WERI-Rb-1 (cell line): ENCODE measurements at regions not wholly inside any gene's neighbourhood (a gene's known extent, or its start where the extent isn't known, plus 50 kb on each side); places are given as distances from the start of the nearest gene placed in this dataset.

Experiments
- DNase-seq: peaks from one replicate; pipeline ENCODE4 v3.0.0-alpha.2; 2020
- H3K27ac ChIP-seq: fragments of 250-450 bp; sonication (Bioruptor Pico); 2 replicates; pipeline ENCODE4 v1.5.1; 2020; ENCODE audit warnings: mild to moderate bottlenecking, moderate library complexity
- H3K27me3 ChIP-seq: fragments of 250-450 bp; sonication (Bioruptor Pico); 2 replicates; pipeline ENCODE4 v1.5.1; 2021; ENCODE audit warnings: mild to moderate bottlenecking, low read depth, moderate library complexity; ENCODE audit not compliant: insufficient read depth, severe bottlenecking
- H3K36me3 ChIP-seq: fragments of 250-450 bp; sonication (Bioruptor Pico); 2 replicates; pipeline ENCODE4 v1.5.1; 2020; ENCODE audit warnings: mild to moderate bottlenecking, moderate library complexity
- H3K4me3 ChIP-seq: 2 replicates; pipeline ENCODE4 v1.5.1; 2011; ENCODE audit warnings: low read depth, mild to moderate bottlenecking, control low read depth, low read length
- H3K9me3 ChIP-seq: fragments of 250-450 bp; sonication (Bioruptor Pico); 2 replicates; pipeline ENCODE4 v1.5.1; 2021; ENCODE audit warnings: mild to moderate bottlenecking, moderate library complexity; ENCODE audit not compliant: severe bottlenecking
- CTCF ChIP-seq: IDR thresholded peaks from 2 replicates; pipeline ENCODE4 v1.5.1; 2011; ENCODE audit warnings: low read depth, mild to moderate bottlenecking, control low read depth, inconsistent platforms, low read length

DNA sequence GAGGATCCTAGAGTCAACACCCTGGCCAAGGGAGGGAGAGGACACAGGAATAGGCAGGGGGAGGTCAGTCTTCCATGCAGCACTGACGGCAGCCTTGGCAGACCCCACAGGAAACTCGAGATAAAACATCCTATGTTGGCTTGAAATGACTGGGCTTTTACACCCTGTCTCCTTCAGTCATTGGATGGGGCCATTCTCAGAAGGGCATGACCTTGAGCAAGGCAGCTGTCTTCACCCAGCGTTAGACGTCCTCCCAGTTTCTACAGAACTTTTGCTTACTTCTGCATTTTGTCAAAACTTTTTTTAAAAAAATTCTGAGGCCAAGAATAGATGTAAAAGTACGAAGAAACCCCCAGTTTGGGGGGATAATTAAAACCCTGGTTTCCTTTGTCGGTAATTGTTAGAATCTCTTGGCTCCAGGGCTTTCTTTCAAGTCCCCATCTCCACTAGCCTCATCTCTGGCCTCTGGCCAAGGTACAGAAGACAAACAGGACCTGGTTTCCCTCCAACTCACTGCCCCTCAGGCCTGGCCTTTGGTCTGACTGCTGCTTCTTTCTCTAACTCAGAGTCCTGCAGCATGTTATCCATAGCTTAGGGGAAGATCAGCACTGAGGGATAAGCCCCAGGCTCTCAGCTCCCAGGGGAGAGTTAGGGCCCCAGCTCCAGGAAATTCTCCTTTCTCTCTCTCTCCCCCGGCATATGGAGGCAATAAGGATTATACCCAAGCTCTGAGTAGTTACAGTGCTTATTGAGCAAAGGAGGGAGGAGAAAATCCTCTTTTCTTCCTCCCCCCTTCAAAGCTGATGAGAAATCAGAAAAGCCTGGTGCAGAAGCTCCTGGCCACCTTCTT is 51.6 kb upstream of the KCND3 start:
- no peak overlapping the region for H3K4me3 ChIP-seq
- TF ChIP-seq CTCF: no peak
- peaks cover 10% of the 10 kb centered on the region for H3K27me3 ChIP-seq
- H3K9me3 ChIP-seq: no peaks in the 10 kb centered on the region
- no peak overlapping the region; the same call in 1 of the 2 replicates for H3K27ac ChIP-seq
- no peaks in the 10 kb centered on the region for H3K36me3 ChIP-seq
- peak; percentile 90 for DNase-seq

DNA sequence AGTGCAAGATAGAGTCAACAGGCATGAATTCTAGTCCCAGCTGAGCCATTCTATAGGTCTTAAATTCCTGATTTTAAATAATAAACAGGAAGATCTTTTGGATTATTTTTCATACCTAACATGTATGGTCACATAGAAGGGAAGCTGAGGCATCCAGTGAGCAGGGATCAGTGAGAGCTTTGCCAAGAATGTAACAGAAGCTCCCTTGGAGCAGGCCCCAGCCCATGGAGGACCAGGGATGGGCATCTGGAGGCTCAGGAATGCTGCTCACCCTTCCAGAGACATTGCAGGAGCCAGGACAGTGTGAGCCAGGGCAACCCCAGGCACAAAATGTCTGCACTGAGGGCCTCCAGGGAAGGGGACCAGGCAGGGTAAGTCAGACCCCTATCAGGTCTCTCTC is 54.4 kb upstream of the KCND3 start:
- no peaks in the 10 kb centered on the region for H3K9me3 ChIP-seq
- no peak overlapping the region for H3K4me3 ChIP-seq
- H3K36me3 ChIP-seq: no peaks in the 10 kb centered on the region
- H3K27me3 ChIP-seq: peaks cover 10% of the 10 kb centered on the region
- no peak for DNase-seq
- H3K27ac ChIP-seq: no peak overlapping the region
- no peak for TF ChIP-seq CTCF

DNA sequence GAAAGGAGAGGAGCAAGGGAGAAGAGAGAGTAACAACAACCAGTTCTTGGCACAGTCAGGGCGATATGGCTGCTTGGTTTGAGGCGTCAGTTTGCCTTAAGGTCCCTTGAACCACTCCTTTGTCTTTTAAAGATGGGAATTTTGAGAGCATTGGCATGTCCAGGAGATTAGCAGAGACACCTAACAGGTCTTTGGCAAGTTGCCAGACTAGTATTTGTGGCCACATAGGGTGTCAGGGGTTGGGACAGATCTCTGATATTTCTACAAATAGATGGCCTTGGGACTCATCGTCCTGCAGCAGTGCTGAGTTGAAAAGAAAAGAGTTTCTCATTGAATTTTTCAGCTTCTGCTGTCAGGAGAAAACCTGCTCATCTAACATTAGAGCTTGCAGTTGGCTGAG is 55.3 kb upstream of the KCND3 start:
- no peaks in the 10 kb centered on the region for H3K9me3 ChIP-seq
- TF ChIP-seq CTCF: no peak
- DNase-seq: no peak
- H3K27ac ChIP-seq: no peak overlapping the region
- no peaks in the 10 kb centered on the region for H3K36me3 ChIP-seq
- H3K27me3 ChIP-seq: peaks cover 10% of the 10 kb centered on the region
- no peak overlapping the region for H3K4me3 ChIP-seq

DNA sequence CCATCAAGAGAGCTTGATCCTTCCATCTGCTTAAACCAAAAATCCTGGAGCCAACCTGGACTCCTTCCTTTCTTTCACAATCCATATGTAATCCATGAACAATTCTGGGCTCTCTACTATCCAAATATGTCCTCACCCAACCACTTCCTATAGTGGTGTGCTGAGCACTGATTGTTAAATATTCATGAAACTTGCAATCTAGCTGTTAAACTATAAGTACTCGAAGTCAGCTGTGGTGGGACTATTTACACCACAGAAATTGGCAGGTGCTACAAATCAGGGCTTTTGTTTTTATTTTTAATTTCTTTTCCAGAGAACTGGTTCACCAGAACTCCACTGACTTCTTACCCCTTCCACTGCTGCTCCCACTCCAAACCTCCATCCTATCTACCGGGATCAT is 57.2 kb upstream of the KCND3 start:
- DNase-seq: no peak
- no peaks in the 10 kb centered on the region for H3K9me3 ChIP-seq
- peaks cover 5% of the 10 kb centered on the region for H3K27me3 ChIP-seq
- H3K27ac ChIP-seq: no peak overlapping the region
- H3K36me3 ChIP-seq: no peaks in the 10 kb centered on the region
- H3K4me3 ChIP-seq: no peak overlapping the region
- TF ChIP-seq CTCF: no peak

- Histone ChIP-seq H3K4me3 (no peak overlapping the region), H3K27me3 (peaks cover 3% of the 10 kb centered on the region), H3K9me3 (no peaks in the 10 kb centered on the region), H3K36me3 (no peaks in the 10 kb centered on the region), H3K27ac (no peak overlapping the region)
- DNase-seq: no peak
- TF ChIP-seq CTCF: no peak
Measured at GRCh38 chr1:112048421-112048820, 59.0 kb upstream of the KCND3 start.

GRCh38 chr1:112054510-112054909 is 65.0 kb upstream of the KCND3 start:
- no peaks in the 10 kb centered on the region for H3K9me3 ChIP-seq
- no peaks in the 10 kb centered on the region for H3K27me3 ChIP-seq
- H3K4me3 ChIP-seq: no peak overlapping the region
- DNase-seq: no peak
- TF ChIP-seq CTCF: no peak
- no peak overlapping the region for H3K27ac ChIP-seq
- no peaks in the 10 kb centered on the region for H3K36me3 ChIP-seq
